Osteoblast (primary cell): ENCODE measurements at regions not wholly inside any gene's neighbourhood (a gene's known extent, or its start where the extent isn't known, plus 50 kb on each side); places are given as distances from the start of the nearest gene placed in this dataset.

ENCODE experiments used
- DNase-seq: peaks from one replicate; pipeline ENCODE4 v3.0.0; 2011; ENCODE audit warnings: low spot score, mixed read lengths; ENCODE audit not compliant: insufficient read length; ENCODE audit errors: missing footprints
- H2AFZ ChIP-seq: 2 replicates; pipeline ENCODE4 v1.6.0; 2011; ENCODE audit warnings: mild to moderate bottlenecking, low read length
- H3K27ac ChIP-seq: 2 replicates; pipeline ENCODE4 v1.5.1; 2011; ENCODE audit warnings: mild to moderate bottlenecking, low read depth, low read length, moderate library complexity
- H3K27me3 ChIP-seq: 2 replicates; pipeline ENCODE4 v1.6.0; 2012; ENCODE audit warnings: mild to moderate bottlenecking, control low read depth, inconsistent platforms, low read length, moderate library complexity; ENCODE audit not compliant: insufficient read depth
- H3K36me3 ChIP-seq: 2 replicates; pipeline ENCODE4 v1.5.1; 2011; ENCODE audit warnings: mild to moderate bottlenecking, low read length, control low read depth, moderate library complexity; ENCODE audit not compliant: insufficient read depth
- H3K4me1 ChIP-seq: 2 replicates; pipeline ENCODE4 v1.5.1; 2011; ENCODE audit warnings: mild to moderate bottlenecking, low read length, control low read depth, moderate library complexity; ENCODE audit not compliant: insufficient read depth
- H3K4me2 ChIP-seq: 2 replicates; pipeline ENCODE4 v1.6.0; 2011; ENCODE audit warnings: mild to moderate bottlenecking, low read length; ENCODE audit not compliant: insufficient read depth
- H3K4me3 ChIP-seq: fragments of 200-600 bp; sonication (generic); 3 replicates; pipeline ENCODE4 v1.5.1; 2012; ENCODE audit warnings: mild to moderate bottlenecking, low read length, inconsistent platforms; ENCODE audit not compliant: insufficient read depth
- H3K79me2 ChIP-seq: 2 replicates; pipeline ENCODE4 v1.6.0; 2012; ENCODE audit warnings: mild to moderate bottlenecking, low read length, control low read depth, inconsistent platforms; ENCODE audit not compliant: insufficient read depth
- H3K9me3 ChIP-seq: 2 replicates; pipeline ENCODE4 v1.5.1; 2011; ENCODE audit warnings: low read depth, low read length, control low read depth
- H4K20me1 ChIP-seq: 2 replicates; pipeline ENCODE4 v1.6.0; 2012; ENCODE audit warnings: mild to moderate bottlenecking, low read length, control low read depth; ENCODE audit not compliant: insufficient read depth
- CTCF ChIP-seq: IDR thresholded peaks from 2 replicates; pipeline ENCODE4 v1.5.1; 2011; ENCODE audit warnings: mild to moderate bottlenecking, low read depth, low read length, moderate library complexity; ENCODE audit errors: extremely low read depth

- no peak for DNase-seq
- Histone ChIP-seq H3K36me3 (no peaks in the 10 kb centered on the region), H3K4me3 (no peak overlapping the region), H3K79me2 (no peaks in the 10 kb centered on the region), H3K4me1 (no peaks in the 10 kb centered on the region), H3K4me2 (no peak overlapping the region), H2AFZ (no peak overlapping the region), H3K9me3 (no peaks in the 10 kb centered on the region), H4K20me1 (no peaks in the 10 kb centered on the region), H3K27me3 (no peaks in the 10 kb centered on the region), H3K27ac (no peak overlapping the region)
- no peak for TF ChIP-seq CTCF
Observed at GRCh38 chr14:44418856-44419255, 88.2 kb downstream of the FSCB start.

GRCh38 chr14:44417809-44418208 lies 89.3 kb downstream of the FSCB start:
- Histone ChIP-seq H3K4me3 (no peak overlapping the region), H3K79me2 (no peaks in the 10 kb centered on the region), H3K9me3 (no peaks in the 10 kb centered on the region), H3K27ac (no peak overlapping the region), H3K36me3 (no peaks in the 10 kb centered on the region), H3K4me2 (no peak overlapping the region), H2AFZ (no peak overlapping the region), H3K4me1 (no peaks in the 10 kb centered on the region), H3K27me3 (no peaks in the 10 kb centered on the region), H4K20me1 (no peaks in the 10 kb centered on the region)
- DNase-seq, result no peak
- TF ChIP-seq CTCF, result no peak

GRCh38 chr14:44414646-44415045 lies 92.4 kb downstream of the FSCB start:
- H4K20me1 ChIP-seq, result no peaks in the 10 kb centered on the region
- no peak overlapping the region for H3K4me3 ChIP-seq
- no peak overlapping the region for H3K4me2 ChIP-seq
- no peaks in the 10 kb centered on the region for H3K9me3 ChIP-seq
- no peaks in the 10 kb centered on the region for H3K4me1 ChIP-seq
- no peak for DNase-seq
- no peaks in the 10 kb centered on the region for H3K27me3 ChIP-seq
- H3K27ac ChIP-seq, result no peak overlapping the region
- H3K79me2 ChIP-seq, result no peaks in the 10 kb centered on the region
- no peak overlapping the region for H2AFZ ChIP-seq
- TF ChIP-seq CTCF, result no peak
- no peaks in the 10 kb centered on the region for H3K36me3 ChIP-seq

GRCh38 chr14:44412858-44413569 lies 94.1 kb downstream of the FSCB start:
- H3K27me3 ChIP-seq, result no peaks in the 10 kb centered on the region
- H3K4me3 ChIP-seq, result no peak overlapping the region
- TF ChIP-seq CTCF, result no peak
- no peak for DNase-seq
- no peaks in the 10 kb centered on the region for H3K4me1 ChIP-seq
- no peak overlapping the region for H3K4me2 ChIP-seq
- H3K36me3 ChIP-seq, result no peaks in the 10 kb centered on the region
- H4K20me1 ChIP-seq, result no peaks in the 10 kb centered on the region
- no peak overlapping the region for H2AFZ ChIP-seq
- H3K79me2 ChIP-seq, result no peaks in the 10 kb centered on the region
- no peaks in the 10 kb centered on the region for H3K9me3 ChIP-seq
- H3K27ac ChIP-seq, result no peak overlapping the region
